ENCODE measurements at regions not wholly inside any gene's neighbourhood (a gene's known extent, or its start where the extent isn't known, plus 50 kb on each side); places are given as distances from the start of the nearest gene placed in this dataset.

DNA sequence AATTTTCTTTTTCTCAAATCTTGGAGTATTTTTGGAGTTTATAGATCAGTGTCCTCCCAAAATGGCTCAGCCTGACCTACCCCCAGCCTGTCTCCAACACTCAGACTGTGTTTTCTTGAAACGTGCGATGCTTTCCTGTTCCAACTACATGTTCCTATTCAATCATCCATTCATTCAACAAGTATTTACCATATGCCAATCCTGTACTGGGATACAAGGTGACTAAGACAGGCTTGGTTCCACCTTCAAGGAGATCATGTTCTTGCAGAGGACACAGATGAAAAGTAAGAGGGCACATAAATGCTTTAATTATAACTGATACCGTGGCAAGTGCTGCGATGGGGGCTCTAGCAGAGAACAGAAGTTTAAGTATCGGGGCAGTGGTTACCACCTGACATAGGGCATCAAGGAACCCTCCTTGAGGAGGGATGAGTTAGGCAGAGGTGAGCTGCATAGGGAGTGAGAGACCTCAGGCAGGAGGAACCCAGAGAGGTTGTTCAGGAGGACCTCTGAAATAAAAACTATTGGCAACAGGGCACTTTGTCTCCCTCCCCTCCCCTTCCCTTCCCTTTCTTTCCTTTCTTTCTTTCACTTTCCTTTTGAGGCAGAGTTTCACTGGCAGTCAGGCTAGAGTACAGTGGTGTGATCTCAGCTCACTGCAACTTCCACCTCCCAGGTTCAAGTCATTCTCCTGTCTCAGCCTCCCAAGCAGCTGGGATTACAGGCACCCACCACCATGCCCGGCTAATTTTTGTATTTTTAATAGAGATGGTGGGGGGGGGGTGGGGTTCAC lies 469.0 kb downstream of the EPHA4 start:
- peaks cover 14% of the 10 kb centered on the region for H3K4me1 Mint-ChIP-seq

DNA sequence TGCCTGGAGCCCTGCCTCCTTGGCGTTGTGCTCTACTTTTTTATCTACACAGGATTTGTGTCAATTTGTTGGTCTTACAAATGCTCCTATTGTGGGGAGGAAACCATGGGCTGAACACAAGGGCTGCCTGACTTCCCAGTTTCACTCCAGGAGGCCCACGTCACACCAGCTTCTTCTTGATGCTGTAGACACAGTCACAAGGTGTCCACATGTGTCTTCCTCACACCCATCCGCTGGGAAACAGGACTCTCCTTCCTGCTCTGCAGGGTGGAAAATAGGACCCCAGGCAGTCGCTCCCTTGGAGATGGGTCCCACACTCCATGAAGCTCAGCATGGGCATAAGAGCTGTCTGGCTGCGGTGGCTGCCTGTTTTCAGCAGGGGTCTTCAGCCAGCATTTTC lies 468.2 kb downstream of the EPHA4 start:
- Mint-ChIP-seq H3K27ac (ENCODE audit: unreplicated experiment) (no peak overlapping the region), H3K36me3 (ENCODE audit: low read depth) (no peaks in the 10 kb centered on the region), H3K4me3 (no peak overlapping the region), H3K4me1 (peaks cover 14% of the 10 kb centered on the region), H3K9me3 (no peaks in the 10 kb centered on the region), H3K27me3 (ENCODE audit: low read depth) (peaks cover 5% of the 10 kb centered on the region)
- TF ChIP-seq, protein P1, sequence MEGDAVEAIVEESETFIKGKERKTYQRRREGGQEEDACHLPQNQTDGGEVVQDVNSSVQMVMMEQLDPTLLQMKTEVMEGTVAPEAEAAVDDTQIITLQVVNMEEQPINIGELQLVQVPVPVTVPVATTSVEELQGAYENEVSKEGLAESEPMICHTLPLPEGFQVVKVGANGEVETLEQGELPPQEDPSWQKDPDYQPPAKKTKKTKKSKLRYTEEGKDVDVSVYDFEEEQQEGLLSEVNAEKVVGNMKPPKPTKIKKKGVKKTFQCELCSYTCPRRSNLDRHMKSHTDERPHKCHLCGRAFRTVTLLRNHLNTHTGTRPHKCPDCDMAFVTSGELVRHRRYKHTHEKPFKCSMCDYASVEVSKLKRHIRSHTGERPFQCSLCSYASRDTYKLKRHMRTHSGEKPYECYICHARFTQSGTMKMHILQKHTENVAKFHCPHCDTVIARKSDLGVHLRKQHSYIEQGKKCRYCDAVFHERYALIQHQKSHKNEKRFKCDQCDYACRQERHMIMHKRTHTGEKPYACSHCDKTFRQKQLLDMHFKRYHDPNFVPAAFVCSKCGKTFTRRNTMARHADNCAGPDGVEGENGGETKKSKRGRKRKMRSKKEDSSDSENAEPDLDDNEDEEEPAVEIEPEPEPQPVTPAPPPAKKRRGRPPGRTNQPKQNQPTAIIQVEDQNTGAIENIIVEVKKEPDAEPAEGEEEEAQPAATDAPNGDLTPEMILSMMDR (conservative IDR thresholded peaks at IDR 0.05), result no peak
- DNase-seq (ENCODE audit: low read depth, low spot score), result no peak

More for the DNA sequence above, 469.0 kb downstream of the EPHA4 start:
- no peak overlapping the region for H3K27ac Mint-ChIP-seq (ENCODE audit: unreplicated experiment)
- peaks cover 5% of the 10 kb centered on the region for H3K27me3 Mint-ChIP-seq (ENCODE audit: low read depth)
- H3K4me3 Mint-ChIP-seq, result no peak overlapping the region
- H3K9me3 Mint-ChIP-seq, result peaks cover 2% of the 10 kb centered on the region
- DNase-seq (ENCODE audit: low read depth, low spot score), result no peak
- TF ChIP-seq, protein P1 (conservative IDR thresholded peaks at IDR 0.05), result no peak
- no peaks in the 10 kb centered on the region for H3K36me3 Mint-ChIP-seq (ENCODE audit: low read depth)

DNA sequence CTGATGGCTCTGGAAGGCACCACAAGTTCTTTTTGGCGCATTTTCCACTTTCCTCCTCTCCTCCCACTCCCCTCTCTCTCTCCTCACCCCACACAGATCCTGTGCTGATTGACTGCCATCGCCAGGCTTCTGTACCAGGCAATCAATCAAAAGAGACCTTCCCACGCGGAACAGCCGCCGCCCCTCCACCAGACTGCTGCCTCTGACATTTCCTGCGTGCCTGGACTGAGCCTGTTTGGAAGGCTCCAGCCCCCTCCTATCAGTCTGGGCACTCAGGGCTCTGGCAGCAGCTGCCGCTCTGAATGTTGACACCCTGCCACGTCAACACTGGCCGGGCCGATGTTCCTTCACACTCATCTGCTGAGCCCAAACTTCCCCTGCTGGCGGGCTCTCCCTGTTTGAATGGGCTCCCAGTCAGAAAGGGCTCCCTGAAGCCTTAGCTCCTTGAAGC lies 467.7 kb downstream of the EPHA4 start:
- H3K27ac Mint-ChIP-seq (ENCODE audit: unreplicated experiment), result peak overlapping the region; percentile 73
- peak overlapping the region; percentile 57 for H3K4me3 Mint-ChIP-seq

DNA sequence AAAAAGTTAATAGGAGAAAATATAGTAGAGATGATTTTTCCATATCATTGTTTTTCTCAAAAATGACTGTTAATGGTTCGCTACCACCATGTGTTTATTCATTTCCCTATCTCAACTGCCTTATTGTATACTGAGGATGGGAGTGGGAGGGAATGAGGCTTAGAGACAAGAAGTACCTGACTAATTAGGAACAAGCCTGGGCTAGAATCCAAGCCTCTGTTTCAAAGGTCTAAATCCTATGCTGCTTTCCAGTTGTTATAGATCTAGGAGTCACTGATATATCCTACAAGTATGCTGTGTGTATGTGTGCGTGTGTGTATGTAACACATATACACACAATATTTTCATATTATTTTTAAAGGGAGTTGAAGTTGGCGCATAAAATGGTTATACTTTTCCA lies 465.9 kb downstream of the EPHA4 start:
- no peak overlapping the region for H3K27ac Mint-ChIP-seq (ENCODE audit: unreplicated experiment)
- H3K4me1 Mint-ChIP-seq, result peaks cover 14% of the 10 kb centered on the region
- no peaks in the 10 kb centered on the region for H3K36me3 Mint-ChIP-seq (ENCODE audit: low read depth)
- TF ChIP-seq, protein P1 (conservative IDR thresholded peaks at IDR 0.05), result no peak
- DNase-seq (ENCODE audit: low read depth, low spot score), result no peak
- H3K4me3 Mint-ChIP-seq, result no peak overlapping the region
- H3K27me3 Mint-ChIP-seq (ENCODE audit: low read depth), result peaks cover 5% of the 10 kb centered on the region
- no peaks in the 10 kb centered on the region for H3K9me3 Mint-ChIP-seq

More for the DNA sequence above, 467.7 kb downstream of the EPHA4 start:
- Mint-ChIP-seq H3K4me1 (peaks cover 14% of the 10 kb centered on the region), H3K27me3 (ENCODE audit: low read depth) (peaks cover 5% of the 10 kb centered on the region), H3K36me3 (ENCODE audit: low read depth) (no peaks in the 10 kb centered on the region), H3K9me3 (no peaks in the 10 kb centered on the region)
- no peak for DNase-seq (ENCODE audit: low read depth, low spot score)
- TF ChIP-seq, protein P1 (conservative IDR thresholded peaks at IDR 0.05), result no peak

DNA sequence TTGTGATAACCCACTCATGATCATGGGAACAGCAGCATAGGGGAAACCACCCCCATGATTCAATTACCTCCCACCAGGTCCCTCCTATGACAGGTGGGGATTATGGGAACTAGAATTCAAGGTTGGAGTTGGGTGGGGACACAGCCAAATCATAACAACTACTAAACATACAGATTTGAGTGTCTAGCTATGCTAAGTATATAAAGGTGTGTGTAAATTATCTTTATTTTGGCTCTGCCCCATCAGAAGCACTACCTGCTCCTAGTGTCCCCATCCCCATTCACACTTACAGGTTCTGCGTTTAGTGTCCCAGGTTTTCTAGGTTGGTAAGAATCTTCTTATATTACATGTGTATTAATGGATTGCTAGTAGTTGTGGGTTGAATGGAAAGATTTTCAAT lies 464.7 kb downstream of the EPHA4 start:
- Mint-ChIP-seq H3K4me3 (no peak overlapping the region), H3K9me3 (no peaks in the 10 kb centered on the region), H3K36me3 (ENCODE audit: low read depth) (no peaks in the 10 kb centered on the region), H3K27me3 (ENCODE audit: low read depth) (peaks cover 5% of the 10 kb centered on the region), H3K27ac (ENCODE audit: unreplicated experiment) (no peak overlapping the region), H3K4me1 (peaks cover 14% of the 10 kb centered on the region)
- TF ChIP-seq, protein P1 (conservative IDR thresholded peaks at IDR 0.05), result no peak
- no peak for DNase-seq (ENCODE audit: low read depth, low spot score)
